Suppressor macrophage treated with lipopolysaccharide for 4 hours (primary cell): ENCODE measurements at regions not wholly inside any gene's neighbourhood (a gene's known extent, or its start where the extent isn't known, plus 50 kb on each side); places are given as distances from the start of the nearest gene placed in this dataset.

Experiments
- DNase-seq: peaks from one replicate; pipeline ENCODE4 v3.0.0-alpha.2; 2020

GRCh38 chr10:120386896-120387295 is 70.1 kb upstream of the PLPP4 start:
- DNase-seq = no peak

DNA sequence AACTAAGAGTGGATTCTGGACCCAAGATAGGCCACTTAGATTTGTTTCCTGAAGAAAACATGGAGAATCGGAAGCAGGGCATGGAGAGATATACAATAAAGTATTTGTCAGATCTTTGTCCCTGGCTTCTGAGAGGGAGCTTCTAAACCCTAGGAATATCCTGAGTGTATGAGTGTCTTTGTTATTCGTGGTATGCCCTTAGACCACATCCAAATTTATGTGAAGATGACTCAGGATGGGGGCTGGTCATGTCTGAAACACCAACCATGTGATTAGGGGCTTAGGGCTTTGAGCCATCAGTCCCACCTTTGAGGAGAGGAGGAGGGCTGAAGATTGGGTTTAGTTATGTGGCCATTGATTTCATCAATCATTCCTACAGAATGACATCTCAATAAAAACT is 69.7 kb upstream of the PLPP4 start:
- no peak for DNase-seq

DNA sequence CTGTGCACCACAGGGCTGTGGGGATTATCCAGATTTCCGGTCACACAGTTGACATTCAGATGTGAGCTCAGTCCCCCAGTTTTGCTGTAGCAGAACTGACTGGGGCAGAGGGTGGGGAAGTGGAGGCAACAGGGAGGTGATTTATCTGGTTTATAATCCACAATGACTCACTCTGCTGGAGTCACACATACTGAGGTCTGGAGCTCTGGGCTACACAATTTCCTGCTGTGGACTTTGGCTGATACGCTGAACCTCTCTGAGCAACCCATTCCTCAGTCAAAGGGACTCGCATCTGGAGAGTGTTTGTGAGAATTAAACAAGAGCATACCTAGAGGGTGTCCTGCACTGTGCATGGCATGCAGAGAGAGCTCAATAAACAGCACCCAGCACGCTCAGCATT is 64.8 kb upstream of the PLPP4 start:
- no peak for DNase-seq

DNA sequence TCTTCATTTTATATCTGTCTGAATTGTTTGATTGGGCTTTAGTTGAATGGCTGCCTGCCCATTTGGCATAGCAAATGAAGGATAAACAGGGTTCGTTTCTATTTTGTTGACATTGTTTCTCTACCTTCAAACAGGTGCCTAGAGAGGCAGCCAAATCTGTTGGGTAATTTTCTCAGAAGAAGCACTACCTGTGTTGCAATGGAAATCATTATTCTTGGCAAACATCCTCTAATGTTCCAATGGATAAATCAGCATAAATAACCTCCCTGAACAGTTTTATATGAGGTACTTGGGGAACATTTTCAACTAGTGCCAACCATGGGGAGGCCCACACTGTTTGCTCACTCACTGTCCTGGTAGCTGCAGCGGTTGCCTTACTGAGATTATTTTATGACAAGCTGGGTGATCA is 64.4 kb upstream of the PLPP4 start:
- DNase-seq = no peak

GRCh38 chr10:120394446-120394845 is 62.6 kb upstream of the PLPP4 start:
- no peak for DNase-seq

GRCh38 chr10:120396228-120396627 is 60.8 kb upstream of the PLPP4 start:
- DNase-seq = no peak

DNA sequence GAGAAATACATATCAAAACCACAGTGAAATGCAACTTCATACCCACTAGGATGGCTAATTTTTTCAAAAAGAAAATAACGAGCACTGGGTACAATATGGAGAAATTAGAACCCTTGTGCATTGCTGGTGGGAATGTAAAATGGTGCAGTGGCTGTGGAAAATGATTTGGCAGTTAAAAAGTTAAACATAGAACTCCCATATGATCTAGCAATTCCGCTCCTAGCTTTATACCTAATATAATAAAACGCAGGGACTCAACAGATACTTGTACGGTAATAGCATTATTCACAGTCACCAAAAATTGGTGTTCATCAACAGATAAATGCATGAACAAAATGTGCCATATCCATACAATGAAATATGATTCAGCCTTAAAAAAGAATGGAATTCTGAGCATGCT is 58.8 kb upstream of the PLPP4 start:
- DNase-seq = no peak

GRCh38 chr10:120400601-120401000 is 56.4 kb upstream of the PLPP4 start:
- no peak for DNase-seq

DNA sequence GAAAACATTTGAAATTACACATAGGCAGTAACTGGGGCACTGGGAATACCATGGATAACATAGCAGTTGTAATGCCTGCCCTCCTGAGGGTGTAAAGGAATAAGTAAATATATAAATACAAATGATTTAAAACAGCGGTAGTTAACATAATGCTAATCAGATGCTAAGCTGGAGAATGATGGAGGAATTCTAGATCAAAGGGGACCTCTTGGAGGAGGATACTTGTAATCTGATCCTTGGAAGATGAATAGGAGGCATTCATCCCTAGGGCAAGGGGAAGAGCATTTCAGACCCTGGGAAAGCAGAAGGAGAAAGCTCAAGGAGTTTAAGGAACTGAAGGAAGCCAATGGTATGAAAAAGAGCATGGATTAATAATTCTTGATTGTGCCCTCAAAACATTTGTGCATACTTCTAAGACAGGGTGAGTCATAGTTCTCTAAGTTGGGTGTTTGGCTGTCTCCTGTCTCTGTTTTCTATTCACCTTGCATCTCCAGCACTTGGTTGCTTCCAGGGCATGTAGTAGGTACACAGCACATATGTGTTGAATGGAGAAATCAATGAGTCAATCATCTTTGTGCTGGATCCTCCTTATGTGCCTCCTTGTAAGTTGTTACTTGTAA is 54.8 kb upstream of the PLPP4 start:
- no peak for DNase-seq

GRCh38 chr10:120403109-120403508 is 53.9 kb upstream of the PLPP4 start:
- DNase-seq = no peak

DNA sequence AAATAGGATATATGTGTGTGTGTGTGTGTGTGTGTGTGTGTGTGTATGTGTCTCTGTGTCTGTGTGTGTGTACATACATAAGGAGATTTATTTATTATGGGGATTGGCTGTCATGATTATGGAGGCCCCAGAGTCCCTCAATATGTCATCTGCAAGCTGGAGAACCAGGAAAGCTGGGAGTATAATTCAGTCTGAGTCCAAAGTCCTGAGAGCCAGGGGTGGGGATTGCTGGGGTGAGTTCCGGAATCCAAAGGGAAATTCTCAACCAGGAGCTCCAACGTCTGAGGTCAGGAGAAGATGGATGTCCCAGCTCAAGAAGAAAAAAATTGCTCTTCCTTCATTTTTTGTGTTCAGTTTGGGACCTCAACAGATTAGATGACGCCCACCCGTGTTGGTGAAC is 50.7 kb upstream of the PLPP4 start:
- no peak for DNase-seq
